ENCODE measurements at regions not wholly inside any gene's neighbourhood (a gene's known extent, or its start where the extent isn't known, plus 50 kb on each side); places are given as distances from the start of the nearest gene placed in this dataset.
"Not testable (repeated sequence)": the region's sequence is repeated elsewhere in the genome, so short reads cannot be mapped to it uniquely, and the experiment has no call there.

GRCh38 chr1:79912813-79913212, 906.3 kb upstream of the ADGRL4 start:
- Histone ChIP-seq H3K27me3 (replicated peaks; ENCODE audit: control insufficient read depth, insufficient read depth, low read length) (no peaks in the 10 kb centered on the region), H3K36me3 (ENCODE audit: control insufficient read depth, insufficient read depth, low read length) (no peaks in the 10 kb centered on the region), H3K4me3 (replicated peaks; ENCODE audit: low read depth, low read length) (no peak overlapping the region)
- no peak for DNase-seq (ENCODE audit: extremely low read depth, insufficient read length)
- no peak for TF ChIP-seq CTCF (IDR thresholded peaks at IDR 0.05; ENCODE audit: insufficient read depth, low read length, poor library complexity, severe bottlenecking)

- Histone ChIP-seq H3K27me3 (replicated peaks; ENCODE audit: control insufficient read depth, insufficient read depth, low read length) (no peaks in the 10 kb centered on the region), H3K4me3 (replicated peaks; ENCODE audit: low read depth, low read length) (no peak overlapping the region), H3K36me3 (ENCODE audit: control insufficient read depth, insufficient read depth, low read length) (no peaks in the 10 kb centered on the region)
- TF ChIP-seq CTCF (IDR thresholded peaks at IDR 0.05; ENCODE audit: insufficient read depth, low read length, poor library complexity, severe bottlenecking), result no peak
- no peak for DNase-seq (ENCODE audit: extremely low read depth, insufficient read length)
These were observed 896.8 kb upstream of the ADGRL4 start for GRCh38 chr1:79903321-79903720.

- Histone ChIP-seq H3K4me3 (replicated peaks; ENCODE audit: low read depth, low read length) (no peak overlapping the region), H3K27me3 (replicated peaks; ENCODE audit: control insufficient read depth, insufficient read depth, low read length) (no peaks in the 10 kb centered on the region), H3K36me3 (ENCODE audit: control insufficient read depth, insufficient read depth, low read length) (no peaks in the 10 kb centered on the region)
- no peak for TF ChIP-seq CTCF (IDR thresholded peaks at IDR 0.05; ENCODE audit: insufficient read depth, low read length, poor library complexity, severe bottlenecking)
- no peak for DNase-seq (ENCODE audit: extremely low read depth, insufficient read length)
These were observed 895.9 kb upstream of the ADGRL4 start for GRCh38 chr1:79902418-79902817.

- no peak for TF ChIP-seq CTCF (IDR thresholded peaks at IDR 0.05; ENCODE audit: insufficient read depth, low read length, poor library complexity, severe bottlenecking)
- H3K4me3 ChIP-seq (replicated peaks; ENCODE audit: low read depth, low read length), result no peak overlapping the region
- no peak for DNase-seq (ENCODE audit: extremely low read depth, insufficient read length)
- H3K27me3 ChIP-seq (replicated peaks; ENCODE audit: control insufficient read depth, insufficient read depth, low read length), result no peaks in the 10 kb centered on the region
- H3K36me3 ChIP-seq (ENCODE audit: control insufficient read depth, insufficient read depth, low read length), result no peaks in the 10 kb centered on the region
These were observed 893.4 kb upstream of the ADGRL4 start for GRCh38 chr1:79899914-79900313.

- H3K36me3 ChIP-seq (ENCODE audit: control insufficient read depth, insufficient read depth, low read length), result no peaks in the 10 kb centered on the region
- TF ChIP-seq CTCF (IDR thresholded peaks at IDR 0.05; ENCODE audit: insufficient read depth, low read length, poor library complexity, severe bottlenecking), result no peak
- no peak overlapping the region for H3K4me3 ChIP-seq (replicated peaks; ENCODE audit: low read depth, low read length)
- no peaks in the 10 kb centered on the region for H3K27me3 ChIP-seq (replicated peaks; ENCODE audit: control insufficient read depth, insufficient read depth, low read length)
- no peak for DNase-seq (ENCODE audit: extremely low read depth, insufficient read length)
These were observed 889.6 kb upstream of the ADGRL4 start for GRCh38 chr1:79896140-79896539.

GRCh38 chr1:79895573-79895972, 889.0 kb upstream of the ADGRL4 start:
- TF ChIP-seq CTCF (IDR thresholded peaks at IDR 0.05; ENCODE audit: insufficient read depth, low read length, poor library complexity, severe bottlenecking), result no peak
- Histone ChIP-seq H3K36me3 (ENCODE audit: control insufficient read depth, insufficient read depth, low read length) (no peaks in the 10 kb centered on the region), H3K27me3 (replicated peaks; ENCODE audit: control insufficient read depth, insufficient read depth, low read length) (no peaks in the 10 kb centered on the region), H3K4me3 (replicated peaks; ENCODE audit: low read depth, low read length) (no peak overlapping the region)
- no peak for DNase-seq (ENCODE audit: extremely low read depth, insufficient read length)

GRCh38 chr1:79894129-79894528, 887.6 kb upstream of the ADGRL4 start:
- H3K36me3 ChIP-seq (ENCODE audit: control insufficient read depth, insufficient read depth, low read length); H3K4me3 ChIP-seq (replicated peaks; ENCODE audit: low read depth, low read length); DNase-seq (ENCODE audit: extremely low read depth, insufficient read length); H3K27me3 ChIP-seq (replicated peaks; ENCODE audit: control insufficient read depth, insufficient read depth, low read length): not testable (repeated sequence)

Data from GM06990 (cell line).